ENCODE measurements at regions not wholly inside any gene's neighbourhood (a gene's known extent, or its start where the extent isn't known, plus 50 kb on each side); places are given as distances from the start of the nearest gene placed in this dataset.

GRCh38 chr19:16022681-16023080, 53.6 kb upstream of the TPM4 start:
- DNase-seq: no peak

DNA sequence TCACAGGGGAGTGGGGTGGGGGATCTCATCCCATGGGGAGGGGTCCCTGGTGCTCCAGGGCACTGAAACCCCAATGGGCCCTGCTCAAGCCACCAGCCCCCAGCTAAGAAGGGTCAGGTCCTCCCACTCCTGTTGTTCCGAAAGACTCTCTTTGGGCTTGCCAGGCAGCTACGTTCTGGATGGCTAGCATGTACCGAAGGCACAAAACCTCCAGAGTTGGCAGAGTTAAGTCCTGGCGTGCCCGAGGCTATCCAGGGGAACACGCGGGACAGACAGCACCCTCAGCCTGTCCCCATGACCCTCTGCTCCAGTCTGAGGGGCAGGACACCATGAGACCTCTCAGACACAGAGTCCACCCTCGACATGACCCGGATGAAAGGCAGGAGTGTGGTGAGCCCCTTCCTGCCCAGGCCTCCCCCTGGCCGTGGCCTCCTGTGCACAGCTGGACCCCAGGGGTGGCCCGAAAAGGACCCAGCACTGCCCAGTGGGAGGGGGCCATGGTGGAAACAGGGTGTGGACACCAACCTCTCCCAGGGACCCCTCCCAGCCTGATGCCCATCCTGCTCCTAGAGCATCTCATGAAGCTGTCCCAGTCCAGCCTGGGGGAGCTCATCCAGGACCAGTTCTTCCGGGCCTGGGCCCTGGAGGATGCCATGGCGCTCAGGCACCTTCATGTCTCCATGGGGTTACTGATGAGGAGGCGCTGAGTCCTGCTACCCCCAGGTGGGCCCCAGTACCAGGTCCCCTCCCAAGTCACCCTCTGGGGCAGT, 53.0 kb upstream of the TPM4 start:
- DNase-seq: no peak

DNA sequence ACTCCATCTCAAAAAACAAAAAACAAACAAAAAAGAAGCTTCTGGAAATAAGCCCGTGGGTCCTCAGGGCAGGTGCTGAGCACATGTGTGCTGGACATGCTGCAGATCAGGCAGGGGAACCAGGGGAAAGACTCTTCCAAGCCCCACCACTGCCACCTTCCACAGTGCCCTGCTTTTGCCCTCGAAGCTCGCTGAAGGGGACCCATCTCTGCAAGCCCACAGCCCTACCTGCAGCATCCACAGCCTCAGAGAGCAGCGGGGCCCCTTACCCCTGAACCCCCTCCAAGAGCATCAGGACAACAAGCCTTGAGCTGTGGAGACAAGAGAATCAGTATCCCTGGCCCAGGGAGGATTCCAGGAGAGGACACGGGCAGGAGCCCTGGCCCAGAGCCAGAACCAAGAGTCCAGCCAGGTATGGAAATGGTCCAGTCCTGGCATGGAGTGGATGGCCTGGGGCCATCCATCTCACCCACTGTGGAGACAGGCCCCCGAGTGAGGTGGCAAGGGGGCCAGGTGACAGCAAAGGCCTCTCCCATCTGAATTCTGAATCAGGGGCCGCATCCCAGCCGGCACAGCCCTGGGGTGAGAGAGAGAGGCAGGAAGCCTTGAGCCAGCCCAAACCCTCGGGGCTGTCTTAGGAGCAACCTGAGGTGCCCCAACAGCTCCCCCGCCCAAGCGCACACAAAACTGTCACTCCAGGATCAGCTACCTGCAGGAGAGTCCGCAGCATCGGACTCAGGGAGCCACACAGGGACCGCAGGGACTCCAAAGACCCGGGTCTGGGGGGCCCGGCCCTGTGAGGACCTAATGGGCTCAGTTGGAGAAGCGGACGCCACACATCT, 51.8 kb upstream of the TPM4 start:
- no peak for DNase-seq

DNA sequence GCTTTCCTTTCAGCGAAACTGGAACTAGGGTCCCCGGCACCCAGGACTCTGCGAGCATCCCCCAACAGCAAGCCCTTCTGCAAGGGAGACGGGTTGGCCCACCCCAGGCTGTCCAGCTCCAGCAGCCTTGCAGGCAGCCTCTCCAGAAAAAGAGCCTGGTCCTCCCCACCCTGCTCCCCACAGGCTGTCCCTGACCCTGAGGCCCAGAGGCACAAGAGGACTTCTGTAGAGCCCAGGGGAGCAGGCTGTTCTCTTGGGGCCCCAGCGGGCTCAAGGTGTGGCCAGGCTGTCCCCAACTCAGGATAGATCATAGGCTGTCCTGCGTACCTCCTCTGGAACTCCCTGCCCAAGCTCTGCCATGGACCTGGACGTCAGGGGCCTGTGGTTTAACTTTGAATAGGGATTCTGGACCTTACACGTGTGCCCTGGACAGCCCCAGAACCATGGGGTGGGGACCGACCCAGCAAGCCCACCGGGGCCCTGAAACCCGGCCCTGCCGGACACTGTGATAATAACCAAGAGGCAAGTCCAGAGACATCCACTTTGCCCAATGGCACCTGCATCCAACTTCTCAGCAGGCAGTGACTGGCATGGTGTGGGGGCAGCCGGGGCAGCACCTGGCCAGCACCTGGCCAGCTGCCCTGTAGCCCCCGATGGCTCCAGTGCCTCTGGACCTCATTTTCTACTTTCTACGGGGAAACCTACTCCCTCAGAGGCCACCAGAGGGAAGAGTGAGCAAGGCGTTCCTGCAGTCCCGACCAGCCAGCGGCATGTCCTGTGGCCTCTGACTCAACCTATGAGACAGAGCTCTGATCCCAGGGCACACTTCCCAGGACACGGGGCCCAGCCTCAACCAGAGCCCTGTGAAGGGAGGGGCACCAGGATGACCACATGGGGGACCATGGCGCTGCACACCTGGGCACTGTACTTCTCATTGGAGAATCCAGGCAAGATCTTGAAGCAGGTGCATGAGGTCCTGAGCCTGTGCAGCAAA, 50.9 kb upstream of the TPM4 start:
- no peak for DNase-seq

DNA sequence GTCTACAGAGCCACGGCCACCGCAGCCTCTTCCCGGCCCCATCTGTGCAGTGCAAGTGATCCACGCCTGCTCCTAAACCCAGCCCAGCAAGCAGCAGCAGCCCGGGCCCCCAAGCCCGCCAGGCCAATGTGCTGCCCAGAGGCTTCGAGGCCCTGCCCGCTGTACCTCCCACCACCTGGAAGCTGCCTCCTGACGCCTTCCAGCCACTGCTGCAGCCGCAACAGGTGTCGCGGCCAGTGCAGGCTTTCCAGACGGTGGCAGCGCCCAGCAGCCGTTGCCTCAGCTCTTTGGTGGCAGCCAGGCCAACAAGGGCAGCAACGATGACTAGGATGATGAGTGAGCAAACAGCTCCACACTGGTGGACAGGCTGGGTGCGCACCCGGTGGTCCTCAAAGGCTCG, 50.2 kb upstream of the TPM4 start:
- DNase-seq: no peak
